ENCODE measurements at regions not wholly inside any gene's neighbourhood (a gene's known extent, or its start where the extent isn't known, plus 50 kb on each side); places are given as distances from the start of the nearest gene placed in this dataset.
"Not testable (repeated sequence)": the region's sequence is repeated elsewhere in the genome, so short reads cannot be mapped to it uniquely, and the experiment has no call there.

DNA sequence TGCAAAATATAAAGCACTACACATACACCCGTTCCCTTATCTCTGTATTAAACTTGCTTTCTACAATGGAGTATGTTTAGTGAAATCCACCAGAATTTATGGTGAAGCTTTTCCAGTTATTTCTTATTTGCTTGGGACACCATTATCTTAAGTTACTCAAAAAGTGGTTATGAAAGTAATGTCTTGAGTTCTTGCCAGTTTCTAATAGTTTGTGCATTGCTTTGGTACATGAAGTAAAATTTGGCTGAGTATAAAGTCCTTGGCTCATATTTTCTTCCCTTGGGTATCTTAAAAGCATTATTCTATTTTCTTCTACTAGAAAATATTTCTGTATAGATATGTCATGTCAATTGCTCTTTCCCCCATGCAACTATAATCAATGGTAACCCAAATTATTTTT, 85.2 kb downstream of the POLR1F start:
- no peak for DNase-seq

- DNase-seq, result no peak
These were observed 87.1 kb downstream of the POLR1F start for GRCh38 chr7:19621740-19622139.

GRCh38 chr7:19620470-19620869, 88.4 kb downstream of the POLR1F start:
- no peak for DNase-seq

DNA sequence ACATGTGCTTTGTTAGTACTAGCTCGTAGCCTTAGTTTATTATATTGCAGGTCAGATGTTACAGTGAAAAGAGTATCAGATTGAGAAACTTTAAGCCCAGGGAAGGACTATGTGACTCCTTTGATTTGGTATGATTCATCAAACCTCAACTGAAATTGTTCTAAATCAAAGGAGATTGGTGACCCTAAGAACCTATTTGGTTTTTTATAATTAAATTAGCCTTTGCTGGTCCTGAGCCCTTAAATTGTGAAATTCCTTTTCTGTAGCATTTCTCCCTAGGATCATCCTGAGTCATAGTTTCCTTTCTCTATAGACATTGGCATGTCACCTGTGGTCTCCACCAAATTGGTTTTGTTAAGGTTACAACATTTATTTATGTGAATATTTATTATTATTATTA, 89.7 kb downstream of the POLR1F start:
- no peak for DNase-seq

- DNase-seq, result no peak
These were observed 90.9 kb downstream of the POLR1F start for GRCh38 chr7:19617901-19618300.

DNA sequence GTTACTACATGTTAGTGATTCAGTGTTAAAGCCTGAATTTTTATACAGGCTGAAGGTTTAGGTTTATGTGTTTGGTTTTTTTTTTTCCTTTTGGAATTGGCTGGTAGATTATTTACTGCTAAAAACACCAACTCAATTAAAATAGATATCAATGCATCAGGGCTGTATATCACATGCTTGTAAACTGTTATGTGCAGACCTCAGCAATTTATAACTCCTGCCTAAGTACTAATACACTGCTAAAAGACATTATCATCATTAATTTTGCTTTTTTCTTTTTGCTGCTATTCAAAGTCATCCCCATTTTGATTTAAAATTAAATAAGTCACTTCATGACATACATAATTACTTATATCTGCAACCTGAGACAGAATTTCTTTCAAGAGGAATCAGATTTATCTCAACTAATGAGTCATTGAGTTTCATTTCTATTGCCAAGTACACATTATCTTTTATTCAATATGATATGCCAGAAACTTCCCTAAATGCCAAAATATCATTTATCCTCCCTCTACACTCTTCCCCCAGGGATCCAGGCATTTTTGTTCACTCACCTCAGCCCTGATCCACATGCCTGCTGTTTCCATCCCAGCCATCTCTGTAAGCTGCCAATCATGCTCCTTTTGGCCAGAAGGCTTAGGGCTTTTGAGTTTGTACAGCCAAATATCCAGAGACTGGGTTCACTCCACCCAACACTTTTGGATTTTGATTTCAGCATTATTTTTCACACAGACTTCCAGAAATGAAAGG, 98.5 kb downstream of the POLR1F start:
- DNase-seq, result no peak

DNA sequence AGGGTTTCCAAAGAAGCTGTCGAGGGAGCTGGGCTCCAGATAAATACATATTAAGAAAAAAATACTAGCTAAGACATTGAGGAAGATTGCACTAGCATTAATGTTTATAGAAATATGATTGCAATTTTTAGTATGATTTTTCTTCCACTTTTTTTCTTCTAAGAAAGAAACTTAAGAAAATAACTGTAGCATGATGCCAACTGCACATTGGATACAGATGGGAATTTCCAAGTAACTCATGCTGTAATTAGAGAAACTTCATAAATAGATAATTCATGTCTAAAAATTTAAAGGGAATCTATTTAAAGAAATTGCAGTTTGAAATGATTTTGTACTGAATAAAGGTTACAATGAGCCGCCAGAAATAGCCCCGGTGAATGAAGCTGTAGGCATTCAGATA, 119.4 kb downstream of the POLR1F start:
- DNase-seq, result no peak

- DNase-seq, result no peak
These were observed 121.5 kb downstream of the POLR1F start for GRCh38 chr7:19587291-19587690.

DNA sequence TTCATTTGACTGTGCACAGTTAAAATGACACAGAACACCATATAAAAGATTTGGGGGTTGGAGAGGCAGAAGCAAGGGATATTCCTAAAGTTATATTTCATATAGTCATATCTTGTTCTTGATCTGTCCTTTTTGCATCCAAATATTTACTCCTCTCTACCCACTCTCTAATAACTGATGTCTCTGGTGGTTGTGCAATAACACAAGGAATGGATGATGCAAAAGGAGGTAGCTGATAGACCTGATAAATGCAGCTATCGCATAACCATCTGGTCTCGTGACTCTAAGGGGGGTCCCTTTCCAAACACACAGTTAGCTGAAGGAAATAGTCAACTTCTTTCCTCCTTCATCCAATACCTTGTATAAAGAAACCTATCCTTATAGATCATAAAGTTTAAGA, 123.1 kb downstream of the POLR1F start:
- DNase-seq, result no peak

DNA sequence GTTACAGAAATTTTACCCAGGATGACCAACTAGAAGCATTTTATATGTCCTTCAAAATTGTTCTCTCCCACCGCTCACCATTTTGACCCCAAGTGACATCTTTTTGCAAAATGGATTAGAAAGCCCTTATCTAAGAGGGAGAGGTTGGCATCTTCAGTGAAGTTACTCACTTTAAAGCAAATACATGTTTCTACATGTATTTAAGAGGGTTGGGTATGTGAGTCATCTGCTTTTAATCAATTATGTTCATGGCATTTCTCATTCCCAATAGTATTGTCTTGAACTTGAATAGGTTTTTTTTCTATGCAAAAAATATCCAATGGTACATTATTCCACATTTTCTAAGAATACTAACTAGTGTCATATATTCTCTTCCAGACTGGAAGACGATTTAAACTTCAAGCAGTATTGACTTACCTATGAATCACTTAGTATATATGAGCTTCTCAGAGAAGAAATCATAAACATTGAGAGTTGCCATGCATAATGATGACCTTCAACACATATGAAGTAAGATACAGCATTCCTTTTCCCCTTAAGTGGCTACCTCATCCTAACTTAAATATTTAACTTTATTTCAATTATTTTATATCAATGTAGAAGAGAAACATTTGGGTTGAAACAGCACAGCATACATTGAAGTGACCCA, 132.8 kb downstream of the POLR1F start:
- no peak for DNase-seq

DNA sequence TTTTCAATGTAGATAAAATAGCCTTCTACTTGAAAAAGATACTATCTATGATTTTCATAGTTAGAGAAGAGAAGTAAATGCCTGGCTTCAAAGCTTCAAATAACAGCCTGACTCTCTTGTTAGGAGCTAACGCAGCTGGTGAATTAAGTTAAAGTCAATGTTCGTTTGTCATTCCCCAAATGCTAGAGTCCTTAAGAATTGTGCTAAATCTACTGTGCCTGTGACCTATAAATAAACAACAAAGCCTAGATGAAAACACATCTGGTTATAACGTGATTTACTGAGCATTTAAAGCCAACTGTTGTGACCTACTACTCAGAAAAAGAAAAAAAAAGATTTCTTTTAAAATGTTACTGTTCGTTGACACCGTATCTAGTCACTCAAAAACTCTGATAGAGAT, 134.7 kb downstream of the POLR1F start:
- DNase-seq, result no peak

DNA sequence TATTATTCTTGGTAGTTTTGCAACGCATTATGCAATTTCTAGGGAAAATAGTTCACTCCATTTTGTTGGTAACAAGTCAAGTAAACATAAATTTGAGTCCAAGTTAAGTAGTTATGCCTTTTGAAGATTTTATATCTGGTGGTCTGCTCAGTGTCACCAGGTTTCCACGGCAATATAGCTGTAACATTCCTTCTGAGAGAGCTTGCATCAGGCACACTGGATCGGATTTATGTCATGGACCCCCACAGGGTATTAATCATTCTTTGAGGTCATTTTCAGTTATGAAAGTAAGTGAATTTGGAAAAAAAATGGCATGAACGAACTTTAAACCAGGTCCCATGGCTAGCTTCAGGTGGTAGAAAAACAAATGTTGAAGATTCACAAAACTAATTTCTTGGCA, 136.3 kb downstream of the POLR1F start:
- DNase-seq, result no peak

- no peak for DNase-seq
These were observed 141.8 kb downstream of the POLR1F start for GRCh38 chr7:19567011-19567410.

DNA sequence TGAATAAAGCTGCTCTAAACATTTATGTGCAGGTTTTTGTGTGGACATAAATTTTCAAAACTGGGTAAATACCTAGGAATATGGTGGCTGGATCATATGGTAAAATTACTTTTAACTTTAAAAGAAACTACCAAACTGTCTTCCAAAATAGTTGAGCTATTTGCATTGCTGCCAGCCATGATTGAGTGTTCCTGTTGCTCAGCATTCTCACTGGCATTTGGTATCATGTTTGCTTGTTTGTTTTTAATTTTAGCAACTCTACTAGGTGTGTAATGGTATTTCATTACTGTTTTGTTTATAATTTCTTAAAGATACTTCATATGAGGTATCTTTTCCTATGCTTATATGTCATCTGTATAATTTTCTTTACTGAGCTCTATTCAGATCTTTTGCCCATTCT, 143.2 kb downstream of the POLR1F start:
- no peak for DNase-seq

DNA sequence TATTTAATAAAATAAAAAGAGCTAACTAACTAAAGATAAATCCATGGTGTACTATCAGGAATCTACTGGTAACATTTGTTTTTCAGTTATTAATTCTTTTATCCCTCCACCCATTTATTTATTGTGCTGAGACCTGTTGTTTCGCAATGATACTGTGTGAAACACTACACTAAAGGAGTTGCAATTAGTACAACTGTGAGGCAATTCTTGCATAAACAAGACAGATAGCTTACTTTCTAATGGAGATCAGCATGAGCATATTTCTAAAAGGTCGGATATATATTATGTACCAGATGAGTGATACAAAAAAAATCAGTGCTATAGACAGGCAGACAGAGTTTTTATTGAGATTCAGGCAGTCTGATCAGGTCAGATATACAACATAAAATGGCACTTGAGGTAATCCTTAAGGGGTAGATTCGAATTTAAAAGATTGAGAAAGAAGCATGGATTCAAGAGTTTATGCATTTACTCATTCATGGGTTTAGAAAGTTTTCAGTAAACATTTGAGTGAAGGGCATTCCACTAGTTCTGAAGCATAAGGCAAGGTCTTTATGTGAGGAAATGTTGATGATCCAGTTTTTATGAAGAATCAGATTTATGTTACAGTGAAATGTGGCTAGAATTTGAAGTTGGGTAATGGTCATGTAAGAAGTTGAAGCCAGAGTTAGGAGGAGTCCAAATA, 147.6 kb downstream of the POLR1F start:
- DNase-seq, result no peak

DNA sequence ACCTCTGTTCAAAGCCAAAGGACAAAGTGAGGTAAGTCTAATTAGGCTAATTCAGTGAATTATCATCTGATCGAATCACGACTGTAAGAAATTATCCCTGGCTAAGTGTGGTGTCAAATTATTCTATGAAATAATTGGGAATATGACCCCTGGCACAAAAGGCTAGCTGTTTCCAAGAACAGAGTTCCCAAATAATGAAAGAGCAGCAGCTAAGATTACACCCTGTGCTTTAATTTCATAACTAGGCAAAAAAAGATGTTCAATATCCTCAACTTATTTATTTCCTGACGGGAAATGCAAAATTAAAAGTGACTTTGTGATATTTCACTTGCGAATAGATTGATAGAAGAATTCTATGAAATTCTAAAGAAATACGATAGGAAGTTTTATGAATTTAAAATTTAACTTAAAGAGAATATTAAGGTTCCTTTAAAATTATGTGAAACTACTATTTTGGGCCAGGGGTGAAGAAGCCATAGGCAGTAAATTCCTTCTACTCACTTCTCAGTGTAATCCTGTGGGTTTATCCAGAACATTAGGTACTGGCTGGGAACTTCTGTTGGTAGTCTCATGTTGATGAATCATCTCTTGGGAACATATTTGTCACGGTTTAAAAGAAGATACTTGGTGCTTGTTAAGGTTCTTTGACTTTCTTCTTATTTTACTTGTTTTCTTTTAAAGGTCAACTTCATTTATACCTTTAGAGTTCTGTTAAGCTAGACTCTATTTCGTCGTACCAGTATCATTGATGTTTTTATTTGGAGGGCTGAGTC, 148.5 kb downstream of the POLR1F start:
- no peak for DNase-seq

- no peak for DNase-seq
These were observed 150.3 kb downstream of the POLR1F start for GRCh38 chr7:19558527-19558926.

DNA sequence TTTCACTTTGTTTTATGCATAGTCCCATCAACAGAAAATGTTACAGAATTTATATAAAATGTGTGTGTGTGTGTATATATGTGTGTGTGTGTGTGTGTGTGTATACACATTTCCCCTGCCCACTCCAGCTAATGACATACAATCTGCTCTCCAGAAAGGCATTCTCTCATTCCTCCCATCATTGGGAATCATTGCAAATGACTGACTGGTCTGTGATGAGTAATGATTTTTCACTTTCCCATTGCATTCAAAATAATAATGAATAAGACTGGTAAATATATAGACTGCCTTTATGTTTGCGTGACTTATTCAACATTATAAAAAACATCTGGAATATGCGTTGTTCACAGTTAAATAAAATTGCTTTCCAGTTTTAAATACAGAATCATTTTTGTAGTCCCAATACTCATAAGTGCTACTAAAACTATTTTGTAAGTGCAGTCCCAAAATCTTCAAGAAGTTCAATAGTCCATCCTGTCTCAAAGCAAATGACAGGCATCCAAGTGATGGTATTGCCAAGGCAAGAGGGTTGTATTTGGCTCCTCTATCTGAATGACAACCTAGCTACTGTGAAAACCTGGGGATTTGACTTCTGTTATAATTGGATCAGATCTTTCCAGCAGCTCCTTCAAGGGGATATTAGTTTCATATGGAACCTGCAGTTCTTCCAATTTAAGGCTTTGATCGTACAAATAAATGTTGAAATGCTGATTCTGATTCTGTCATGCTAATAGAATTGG, 150.9 kb downstream of the POLR1F start:
- no peak for DNase-seq

GRCh38 chr7:19554581-19554980, 154.3 kb downstream of the POLR1F start:
- DNase-seq, result no peak

- no peak for DNase-seq
These were observed 156.3 kb downstream of the POLR1F start for GRCh38 chr7:19552576-19552975.

- DNase-seq, result not testable (repeated sequence)
These were observed 159.6 kb downstream of the POLR1F start for GRCh38 chr7:19549246-19549645.

GRCh38 chr7:19537942-19538401, 170.9 kb downstream of the POLR1F start:
- DNase-seq, result peak; percentile 9

GRCh38 chr7:19533266-19533665, 175.6 kb downstream of the POLR1F start:
- DNase-seq, result no peak

Measured in retina (tissue), 1 donor.